Brain microvascular endothelial cell (primary cell): ENCODE measurements at regions not wholly inside any gene's neighbourhood (a gene's known extent, or its start where the extent isn't known, plus 50 kb on each side); places are given as distances from the start of the nearest gene placed in this dataset.

Experiments used
- DNase-seq: peaks from one replicate; pipeline ENCODE4 v3.0.0-alpha.2; 2020
- H3K27ac ChIP-seq: fragments of 250-450 bp; sonication (Bioruptor Pico); 2 replicates; pipeline ENCODE4 v1.5.1; 2020; ENCODE audit warnings: mild to moderate bottlenecking, moderate library complexity
- H3K27me3 ChIP-seq: fragments of 250-450 bp; sonication (Bioruptor Pico); replicated peaks from 2 replicates; pipeline ENCODE4 v1.5.1; 2020; ENCODE audit warnings: mild to moderate bottlenecking
- H3K36me3 ChIP-seq: fragments of 250-450 bp; sonication (Bioruptor Pico); replicated peaks from 2 replicates; pipeline ENCODE4 v1.5.1; 2020; ENCODE audit warnings: mild to moderate bottlenecking
- H3K4me3 ChIP-seq: 2 replicates; pipeline ENCODE4 v1.5.1; 2011; ENCODE audit warnings: low read depth, mild to moderate bottlenecking, control low read depth, low read length, moderate library complexity
- in situ Hi-C: cut with HindIII; loops from 2 replicates; pipeline ENCODE4 v1.10.0; 2017; ENCODE audit warnings: low sequenced_read_pairs, low pct_ligation_motif_present
- TF ChIP-seq, protein P1 (sequence below): IDR thresholded peaks from 2 replicates; pipeline ENCODE4 v1.5.1; 2011; ENCODE audit warnings: low read depth, mild to moderate bottlenecking, moderate library complexity, low read length, control low read depth, inconsistent platforms; ENCODE audit errors: missing control alignments

DNA sequence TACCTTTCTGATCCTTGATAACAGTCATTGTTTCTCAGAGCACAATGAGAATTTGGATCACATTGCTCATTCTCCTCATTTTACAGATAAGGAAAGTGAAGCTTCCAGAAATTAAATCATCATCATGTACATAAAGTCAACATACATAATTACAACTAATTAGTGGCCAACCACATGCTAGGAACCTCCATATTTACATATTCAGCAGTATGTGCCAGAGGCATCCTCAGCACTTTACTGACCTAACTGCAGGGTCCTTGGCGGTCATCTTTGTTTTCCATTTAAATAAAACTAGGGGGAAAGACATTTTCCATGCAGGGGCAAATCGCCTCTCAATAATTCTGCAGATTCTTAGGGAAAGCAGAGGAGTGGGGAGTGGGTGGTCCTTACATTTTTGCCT is 752.9 kb downstream of the KCNJ2 start:
- no peak overlapping the region for H3K4me3 ChIP-seq
- DNase-seq = no peak
- TF ChIP-seq, protein P1, sequence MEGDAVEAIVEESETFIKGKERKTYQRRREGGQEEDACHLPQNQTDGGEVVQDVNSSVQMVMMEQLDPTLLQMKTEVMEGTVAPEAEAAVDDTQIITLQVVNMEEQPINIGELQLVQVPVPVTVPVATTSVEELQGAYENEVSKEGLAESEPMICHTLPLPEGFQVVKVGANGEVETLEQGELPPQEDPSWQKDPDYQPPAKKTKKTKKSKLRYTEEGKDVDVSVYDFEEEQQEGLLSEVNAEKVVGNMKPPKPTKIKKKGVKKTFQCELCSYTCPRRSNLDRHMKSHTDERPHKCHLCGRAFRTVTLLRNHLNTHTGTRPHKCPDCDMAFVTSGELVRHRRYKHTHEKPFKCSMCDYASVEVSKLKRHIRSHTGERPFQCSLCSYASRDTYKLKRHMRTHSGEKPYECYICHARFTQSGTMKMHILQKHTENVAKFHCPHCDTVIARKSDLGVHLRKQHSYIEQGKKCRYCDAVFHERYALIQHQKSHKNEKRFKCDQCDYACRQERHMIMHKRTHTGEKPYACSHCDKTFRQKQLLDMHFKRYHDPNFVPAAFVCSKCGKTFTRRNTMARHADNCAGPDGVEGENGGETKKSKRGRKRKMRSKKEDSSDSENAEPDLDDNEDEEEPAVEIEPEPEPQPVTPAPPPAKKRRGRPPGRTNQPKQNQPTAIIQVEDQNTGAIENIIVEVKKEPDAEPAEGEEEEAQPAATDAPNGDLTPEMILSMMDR = no peak
- H3K36me3 ChIP-seq = no peaks in the 10 kb centered on the region
- no peak overlapping the region for H3K27ac ChIP-seq
- in situ Hi-C loops = no loop called here
- H3K27me3 ChIP-seq = no peaks in the 10 kb centered on the region

DNA sequence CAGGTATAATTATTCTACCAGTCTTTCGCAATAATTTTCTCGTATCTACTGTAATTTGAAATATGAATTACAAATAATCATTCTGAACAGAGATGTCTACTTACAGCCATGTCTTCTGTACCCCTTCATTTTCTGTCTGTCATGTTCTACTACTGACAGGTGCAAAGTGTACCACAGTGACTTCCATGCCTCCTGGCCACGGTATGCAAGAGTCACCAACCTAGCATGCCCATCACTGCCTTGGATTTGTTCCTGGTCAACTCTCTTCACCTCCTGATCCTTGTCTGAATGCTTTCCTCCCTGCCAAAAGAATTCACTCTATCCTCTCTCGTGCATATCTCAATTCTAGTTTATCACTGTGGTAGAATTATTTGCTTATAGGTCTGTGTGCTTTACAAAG is 755.4 kb downstream of the KCNJ2 start:
- H3K27me3 ChIP-seq = no peaks in the 10 kb centered on the region
- TF ChIP-seq, protein P1 = no peak
- no peak for DNase-seq
- in situ Hi-C loops = no loop called here
- H3K36me3 ChIP-seq = no peaks in the 10 kb centered on the region
- H3K27ac ChIP-seq = no peak overlapping the region
- no peak overlapping the region for H3K4me3 ChIP-seq

DNA sequence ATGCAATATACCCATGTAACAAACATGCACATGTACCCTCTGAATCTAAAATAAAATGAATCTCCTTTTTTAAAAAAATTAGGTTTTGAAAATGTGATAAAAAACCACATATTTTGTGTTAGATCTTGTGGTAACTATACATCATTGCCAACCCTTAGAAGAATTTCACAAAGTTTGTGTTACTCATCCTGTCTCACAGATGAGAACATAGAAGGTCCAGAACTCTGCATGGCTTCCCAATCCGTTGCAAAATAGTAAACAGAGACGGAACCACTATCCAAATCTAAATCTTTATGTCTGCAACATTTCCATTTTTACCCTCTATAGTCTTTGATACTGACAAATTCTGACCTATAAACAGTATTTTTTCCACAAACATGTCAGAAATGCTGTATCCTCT is 759.9 kb downstream of the KCNJ2 start:
- TF ChIP-seq, protein P1 = no peak
- Histone ChIP-seq H3K27ac (no peak overlapping the region), H3K27me3 (no peaks in the 10 kb centered on the region), H3K4me3 (no peak overlapping the region), H3K36me3 (no peaks in the 10 kb centered on the region)
- in situ Hi-C loops = no loop called here
- DNase-seq = no peak

DNA sequence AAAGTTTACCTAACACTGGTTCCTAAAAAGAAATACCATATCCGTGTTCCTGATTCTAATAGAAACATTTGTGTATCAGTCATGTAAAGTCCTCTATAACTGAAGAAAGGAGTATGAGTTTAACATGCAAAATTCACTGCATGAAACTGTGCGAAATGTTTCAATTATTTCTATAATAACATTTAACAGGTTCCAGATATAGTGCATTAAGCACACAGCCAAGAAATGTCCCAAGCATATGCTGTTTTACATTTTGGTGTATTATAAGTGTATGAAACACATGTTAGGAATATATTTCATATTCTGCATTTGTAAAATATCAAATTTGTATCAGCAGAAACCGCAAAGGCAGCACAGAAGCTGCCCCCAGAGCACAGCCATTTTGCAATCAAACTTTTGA is 764.9 kb downstream of the KCNJ2 start:
- H3K27me3 ChIP-seq = no peaks in the 10 kb centered on the region
- H3K27ac ChIP-seq = no peak overlapping the region
- DNase-seq = no peak
- no peaks in the 10 kb centered on the region for H3K36me3 ChIP-seq
- no peak overlapping the region for H3K4me3 ChIP-seq
- in situ Hi-C loops = no loop called here
- TF ChIP-seq, protein P1 = no peak

DNA sequence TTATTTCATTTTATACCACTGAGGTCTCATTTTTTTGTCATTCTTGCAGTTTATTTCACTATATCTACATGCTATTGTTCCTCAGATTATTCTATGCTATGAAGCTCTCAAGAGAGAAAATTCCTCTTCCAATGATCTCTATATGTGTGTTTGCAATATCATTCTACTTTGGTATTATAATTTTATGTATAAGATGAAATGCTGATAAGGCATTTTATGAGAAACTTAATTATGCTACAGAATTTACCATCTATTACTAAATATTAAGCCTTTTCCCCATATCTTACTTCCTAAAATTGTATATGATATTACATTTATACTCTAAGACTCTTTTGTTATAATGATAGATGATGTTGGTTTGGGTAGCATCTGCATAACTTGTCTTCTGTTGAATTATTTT is 765.5 kb downstream of the KCNJ2 start:
- H3K4me3 ChIP-seq = no peak overlapping the region
- TF ChIP-seq, protein P1 = no peak
- H3K36me3 ChIP-seq = no peaks in the 10 kb centered on the region
- H3K27me3 ChIP-seq = no peaks in the 10 kb centered on the region
- H3K27ac ChIP-seq = no peak overlapping the region
- in situ Hi-C loops = no loop called here
- no peak for DNase-seq

DNA sequence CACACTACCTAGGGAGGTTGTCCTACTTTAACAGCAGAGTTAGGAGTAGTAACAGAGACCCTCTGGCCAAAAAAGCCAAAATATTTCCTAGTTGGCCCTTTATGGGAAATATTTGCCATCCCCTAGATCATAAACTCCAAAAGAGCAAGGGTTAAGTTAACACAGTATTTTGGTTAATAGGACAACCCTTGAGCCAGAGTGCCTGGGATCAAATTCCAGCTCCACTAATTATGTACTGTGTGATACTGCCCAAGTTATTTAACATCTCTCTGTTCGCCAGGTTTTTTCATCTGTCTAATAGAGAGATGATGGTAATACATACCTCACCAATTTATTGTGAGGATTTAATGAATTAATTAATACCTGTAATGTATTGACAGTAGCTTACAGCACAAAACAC is 767.4 kb downstream of the KCNJ2 start:
- H3K36me3 ChIP-seq = no peaks in the 10 kb centered on the region
- no peak overlapping the region for H3K27ac ChIP-seq
- TF ChIP-seq, protein P1 = no peak
- in situ Hi-C loops = no loop called here
- H3K4me3 ChIP-seq = no peak overlapping the region
- H3K27me3 ChIP-seq = no peaks in the 10 kb centered on the region
- no peak for DNase-seq
